ENCODE measurements at regions not wholly inside any gene's neighbourhood (a gene's known extent, or its start where the extent isn't known, plus 50 kb on each side); places are given as distances from the start of the nearest gene placed in this dataset.

DNA sequence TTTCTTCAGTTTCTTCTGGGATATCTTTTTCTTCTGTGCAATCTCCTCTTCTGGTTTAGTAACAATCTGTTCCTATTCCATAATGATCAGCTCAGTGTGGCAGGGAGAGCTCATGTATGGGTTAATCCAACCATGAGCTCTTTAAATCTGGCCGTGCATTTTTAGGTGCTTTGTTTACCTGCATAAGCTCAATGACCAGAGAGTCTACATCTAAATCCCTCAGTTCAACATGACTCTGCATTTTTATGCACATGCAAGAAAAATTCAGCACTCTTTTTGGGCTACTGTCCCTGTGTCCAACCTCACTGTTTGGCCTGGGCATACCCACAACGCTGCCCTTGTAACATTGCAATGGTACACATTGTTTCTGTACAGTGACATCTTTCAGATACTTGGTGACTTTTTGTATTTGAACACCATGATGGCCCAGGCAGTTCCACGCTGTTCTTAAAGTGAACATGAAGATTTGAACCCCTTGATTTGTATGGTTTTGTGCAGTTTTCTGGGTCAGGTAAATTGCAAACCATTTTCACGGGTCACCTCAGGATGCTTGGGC lies 243.3 kb upstream of the SRRM4 start:
- Histone ChIP-seq H3K9me3 (ENCODE audit: control insufficient read depth, insufficient read depth, low read depth, low read length) (no peaks in the 10 kb centered on the region), H3K27ac (ENCODE audit: low read depth, low read length) (no peak overlapping the region), H3K4me3 (ENCODE audit: low read depth, low read length) (no peak overlapping the region), H3K9ac (ENCODE audit: low read length) (no peak overlapping the region), H3K27me3 (ENCODE audit: control insufficient read depth, insufficient read depth, low read length) (no peaks in the 10 kb centered on the region; the same call in 1 of the 2 replicates), H3K36me3 (ENCODE audit: control insufficient read depth, insufficient read depth, low read length) (no peaks in the 10 kb centered on the region), H3K4me1 (ENCODE audit: control insufficient read depth, insufficient read depth, low read length) (no peaks in the 10 kb centered on the region)

DNA sequence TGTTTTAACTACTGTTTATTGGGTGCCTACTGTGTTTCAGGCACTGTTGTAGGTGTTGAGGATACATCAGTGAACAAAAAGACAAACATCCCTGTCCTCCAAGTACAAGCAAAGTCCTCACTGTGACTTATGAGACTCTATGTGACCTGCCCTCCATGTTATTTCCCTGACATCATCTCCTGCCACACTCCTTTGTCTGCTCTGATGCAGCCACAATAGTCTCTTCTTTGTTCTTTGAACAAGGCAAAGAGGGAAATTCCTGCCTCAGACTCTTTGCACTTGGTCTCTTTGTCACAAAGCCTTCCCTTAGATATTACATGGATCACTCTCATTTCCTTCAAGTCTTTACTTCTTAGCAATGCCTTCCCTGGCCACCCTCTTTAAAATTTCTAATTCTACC lies 240.1 kb upstream of the SRRM4 start:
- no peaks in the 10 kb centered on the region for H3K36me3 ChIP-seq (ENCODE audit: control insufficient read depth, insufficient read depth, low read length)
- H3K9ac ChIP-seq (ENCODE audit: low read length) = no peak overlapping the region
- no peaks in the 10 kb centered on the region; the same call in 1 of the 2 replicates for H3K27me3 ChIP-seq (ENCODE audit: control insufficient read depth, insufficient read depth, low read length)
- H3K4me1 ChIP-seq (ENCODE audit: control insufficient read depth, insufficient read depth, low read length) = no peaks in the 10 kb centered on the region
- no peak overlapping the region for H3K4me3 ChIP-seq (ENCODE audit: low read depth, low read length)
- H3K9me3 ChIP-seq (ENCODE audit: control insufficient read depth, insufficient read depth, low read depth, low read length) = no peaks in the 10 kb centered on the region
- no peak overlapping the region for H3K27ac ChIP-seq (ENCODE audit: low read depth, low read length)

DNA sequence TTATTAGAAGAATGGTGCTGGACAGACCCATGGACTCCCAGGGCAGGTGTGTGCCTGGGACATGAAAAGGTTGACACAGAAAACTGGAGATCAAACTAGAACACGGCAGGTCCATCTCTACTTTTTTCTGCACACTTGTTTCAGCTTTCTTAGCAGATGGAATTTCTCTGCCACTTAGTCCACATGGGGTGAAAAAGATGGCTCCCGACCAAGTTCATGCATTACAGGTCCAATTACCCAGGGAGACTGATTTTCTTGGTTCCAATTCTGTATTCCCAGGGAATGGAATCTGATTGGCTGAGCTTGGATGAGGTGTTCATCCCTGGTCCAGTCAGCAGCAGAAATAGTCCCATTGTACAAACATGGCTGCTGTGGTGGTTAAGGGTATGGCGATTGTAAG lies 238.9 kb upstream of the SRRM4 start:
- H3K4me3 ChIP-seq (ENCODE audit: low read depth, low read length) = no peak overlapping the region
- H3K4me1 ChIP-seq (ENCODE audit: control insufficient read depth, insufficient read depth, low read length) = no peaks in the 10 kb centered on the region
- no peak overlapping the region for H3K9ac ChIP-seq (ENCODE audit: low read length)
- H3K27me3 ChIP-seq (ENCODE audit: control insufficient read depth, insufficient read depth, low read length) = no peaks in the 10 kb centered on the region; the same call in 1 of the 2 replicates
- no peak overlapping the region for H3K27ac ChIP-seq (ENCODE audit: low read depth, low read length)
- H3K36me3 ChIP-seq (ENCODE audit: control insufficient read depth, insufficient read depth, low read length) = no peaks in the 10 kb centered on the region
- no peaks in the 10 kb centered on the region for H3K9me3 ChIP-seq (ENCODE audit: control insufficient read depth, insufficient read depth, low read depth, low read length)

DNA sequence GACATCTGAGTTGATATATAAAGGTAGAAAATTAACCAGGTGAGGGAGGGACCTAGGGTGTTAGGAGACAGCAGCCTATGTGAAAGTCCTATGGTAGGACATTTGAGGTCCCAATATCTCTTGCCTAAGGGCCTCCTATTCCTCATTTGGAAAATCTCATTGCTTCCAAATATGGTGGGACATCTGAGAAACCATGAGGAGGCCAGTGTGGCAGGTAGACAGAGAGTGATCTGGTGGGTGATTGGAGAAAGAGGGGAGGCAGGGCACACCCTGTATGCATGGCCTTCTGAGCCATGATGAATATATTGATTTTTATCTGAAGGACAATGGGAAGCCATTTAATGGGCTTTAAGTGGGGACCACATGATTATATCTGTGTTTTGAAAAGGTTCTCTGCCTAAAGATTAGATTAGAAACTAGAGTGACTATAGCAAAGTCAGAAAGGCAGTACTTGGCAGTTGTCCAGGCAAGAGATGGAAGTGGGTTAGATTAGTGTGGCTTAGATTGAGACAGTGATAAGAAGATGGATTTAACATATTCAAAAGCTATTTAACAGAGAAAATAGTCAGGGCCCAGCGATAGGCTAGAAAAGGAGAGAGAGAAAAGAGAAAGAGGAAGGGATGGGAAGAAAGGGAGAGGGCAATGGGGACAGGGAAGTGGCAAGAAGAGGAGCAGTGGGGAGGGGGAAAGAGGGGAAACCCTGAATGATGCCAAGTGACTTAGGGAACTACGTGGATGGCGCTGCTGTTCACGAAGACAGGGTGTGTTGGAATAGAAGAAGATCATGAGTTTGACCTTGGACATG lies 237.2 kb upstream of the SRRM4 start:
- no peak overlapping the region for H3K4me3 ChIP-seq (ENCODE audit: low read depth, low read length)
- no peaks in the 10 kb centered on the region for H3K36me3 ChIP-seq (ENCODE audit: control insufficient read depth, insufficient read depth, low read length)
- H3K27me3 ChIP-seq (ENCODE audit: control insufficient read depth, insufficient read depth, low read length) = no peaks in the 10 kb centered on the region
- no peaks in the 10 kb centered on the region for H3K9me3 ChIP-seq (ENCODE audit: control insufficient read depth, insufficient read depth, low read depth, low read length)
- H3K27ac ChIP-seq (ENCODE audit: low read depth, low read length) = no peak overlapping the region
- H3K4me1 ChIP-seq (ENCODE audit: control insufficient read depth, insufficient read depth, low read length) = no peaks in the 10 kb centered on the region
- H3K9ac ChIP-seq (ENCODE audit: low read length) = no peak overlapping the region

DNA sequence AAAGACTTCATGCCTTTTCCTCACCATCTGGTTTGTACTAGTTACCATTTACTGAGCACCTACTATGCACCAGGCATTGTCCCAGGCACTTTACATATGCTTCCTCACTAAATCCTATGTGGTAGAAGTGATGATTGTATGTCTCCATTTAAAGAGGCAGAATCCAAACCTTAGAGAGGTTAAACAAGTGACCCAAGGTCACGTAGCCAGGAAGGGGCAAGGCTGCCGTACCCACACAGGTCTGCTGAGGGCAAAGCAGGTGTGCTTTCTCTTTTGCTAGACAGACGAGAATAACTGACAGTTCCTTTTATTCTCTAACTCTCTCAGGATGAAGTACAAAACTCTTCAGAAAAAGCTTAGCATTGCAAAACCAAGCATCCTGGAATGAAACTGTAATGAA lies 235.2 kb upstream of the SRRM4 start:
- peaks cover 9% of the 10 kb centered on the region for H3K4me1 ChIP-seq (ENCODE audit: control insufficient read depth, insufficient read depth, low read length)

DNA sequence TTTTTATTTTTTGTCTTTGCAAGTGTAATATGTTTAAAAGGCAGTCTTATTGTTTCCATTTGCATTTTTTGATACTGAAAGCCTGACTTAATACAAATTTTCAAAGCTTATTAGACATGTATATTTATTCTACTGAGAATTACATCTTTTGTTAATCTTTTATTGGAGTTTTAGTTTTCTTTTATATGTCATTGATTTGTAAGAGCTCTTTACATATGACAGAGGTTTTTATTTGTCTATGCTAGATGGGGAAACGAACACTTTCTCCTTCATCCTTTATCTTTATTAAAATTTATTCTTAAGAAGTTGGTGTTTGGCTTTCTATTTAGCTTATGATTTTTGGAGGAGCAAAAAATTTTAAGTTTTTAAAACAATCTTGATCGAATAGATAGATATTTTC lies 234.4 kb upstream of the SRRM4 start:
- H3K36me3 ChIP-seq (ENCODE audit: control insufficient read depth, insufficient read depth, low read length) = no peaks in the 10 kb centered on the region
- H3K27ac ChIP-seq (ENCODE audit: low read depth, low read length) = no peak overlapping the region
- no peak overlapping the region for H3K9ac ChIP-seq (ENCODE audit: low read length)
- no peaks in the 10 kb centered on the region for H3K27me3 ChIP-seq (ENCODE audit: control insufficient read depth, insufficient read depth, low read length)
- no peak overlapping the region for H3K4me3 ChIP-seq (ENCODE audit: low read depth, low read length)
- H3K4me1 ChIP-seq (ENCODE audit: control insufficient read depth, insufficient read depth, low read length) = peaks cover 9% of the 10 kb centered on the region
- H3K9me3 ChIP-seq (ENCODE audit: control insufficient read depth, insufficient read depth, low read depth, low read length) = no peaks in the 10 kb centered on the region

More for the DNA sequence above, 235.2 kb upstream of the SRRM4 start:
- H3K27ac ChIP-seq (ENCODE audit: low read depth, low read length) = no peak overlapping the region
- H3K4me3 ChIP-seq (ENCODE audit: low read depth, low read length) = no peak overlapping the region
- no peaks in the 10 kb centered on the region for H3K27me3 ChIP-seq (ENCODE audit: control insufficient read depth, insufficient read depth, low read length)
- H3K9me3 ChIP-seq (ENCODE audit: control insufficient read depth, insufficient read depth, low read depth, low read length) = no peaks in the 10 kb centered on the region
- no peak overlapping the region for H3K9ac ChIP-seq (ENCODE audit: low read length)
- no peaks in the 10 kb centered on the region for H3K36me3 ChIP-seq (ENCODE audit: control insufficient read depth, insufficient read depth, low read length)

DNA sequence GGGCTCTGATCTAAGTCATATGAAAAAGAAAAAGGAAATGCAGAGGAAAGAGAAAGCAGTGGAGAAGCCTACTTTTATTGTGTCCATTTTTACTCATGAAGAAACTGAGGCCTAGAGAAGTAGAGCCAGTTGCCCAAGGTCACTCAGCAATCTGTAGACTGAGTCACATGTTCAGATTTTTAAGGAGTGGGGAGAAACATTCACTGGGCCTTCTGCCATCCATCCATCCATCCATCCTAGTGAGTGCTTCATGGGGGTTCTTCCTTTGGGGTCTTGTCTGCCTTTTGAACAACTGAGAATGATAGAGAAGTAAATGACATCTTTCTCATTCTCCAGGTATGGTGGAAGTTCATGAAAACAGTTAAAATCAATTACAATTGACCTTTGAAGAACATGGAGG lies 233.6 kb upstream of the SRRM4 start:
- H3K4me1 ChIP-seq (ENCODE audit: control insufficient read depth, insufficient read depth, low read length) = peaks cover 9% of the 10 kb centered on the region
- H3K27me3 ChIP-seq (ENCODE audit: control insufficient read depth, insufficient read depth, low read length) = no peaks in the 10 kb centered on the region
- no peaks in the 10 kb centered on the region for H3K36me3 ChIP-seq (ENCODE audit: control insufficient read depth, insufficient read depth, low read length)
- H3K4me3 ChIP-seq (ENCODE audit: low read depth, low read length) = no peak overlapping the region
- no peaks in the 10 kb centered on the region for H3K9me3 ChIP-seq (ENCODE audit: control insufficient read depth, insufficient read depth, low read depth, low read length)
- no peak overlapping the region for H3K9ac ChIP-seq (ENCODE audit: low read length)
- no peak overlapping the region for H3K27ac ChIP-seq (ENCODE audit: low read depth, low read length)

DNA sequence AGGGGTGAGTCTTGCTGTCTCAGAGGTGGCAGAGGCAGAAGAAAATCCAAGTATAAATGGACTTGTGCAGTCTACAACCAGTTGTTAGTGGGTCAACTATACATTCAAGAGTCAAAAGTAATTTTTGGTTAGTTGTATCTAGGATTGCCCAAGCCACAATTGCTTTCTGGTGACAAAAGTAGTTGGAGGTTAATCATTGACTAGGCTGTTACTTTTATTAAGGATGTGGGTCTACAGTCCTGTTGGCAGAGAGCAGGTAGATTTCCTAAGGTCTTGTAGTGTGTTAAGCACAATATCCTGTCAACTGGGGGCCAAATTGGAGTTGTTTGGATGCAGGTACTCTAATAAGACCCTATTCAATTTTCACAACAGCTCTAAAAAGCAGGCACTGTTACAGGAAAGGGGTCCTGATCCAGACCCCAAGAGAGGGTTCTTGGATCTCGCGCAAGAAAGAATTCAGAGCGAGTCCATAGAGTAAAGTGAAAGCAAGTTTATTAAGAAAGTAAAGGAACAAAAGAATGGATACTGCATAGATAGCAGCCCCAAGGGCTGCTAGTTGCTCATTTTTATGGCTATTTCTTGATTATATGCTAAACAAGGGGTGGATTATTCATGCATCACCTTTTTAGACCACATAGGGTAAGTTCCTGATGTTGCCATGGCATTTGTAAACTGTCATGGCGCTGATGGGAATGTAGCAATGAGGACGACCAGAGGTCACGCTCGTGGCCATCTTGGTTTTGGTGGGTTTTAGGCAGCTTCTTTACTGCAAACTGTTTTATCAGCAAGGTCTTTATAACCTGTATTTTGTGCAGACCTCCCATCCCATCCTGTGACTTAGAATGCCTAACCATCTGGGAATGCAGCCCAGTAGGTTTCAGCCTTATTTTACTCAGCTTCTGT lies 232.6 kb upstream of the SRRM4 start:
- H3K27ac ChIP-seq (ENCODE audit: low read depth, low read length) = no peak overlapping the region
- no peaks in the 10 kb centered on the region for H3K27me3 ChIP-seq (ENCODE audit: control insufficient read depth, insufficient read depth, low read length)
- no peak overlapping the region for H3K4me3 ChIP-seq (ENCODE audit: low read depth, low read length)
- no peaks in the 10 kb centered on the region for H3K36me3 ChIP-seq (ENCODE audit: control insufficient read depth, insufficient read depth, low read length)
- no peak overlapping the region for H3K9ac ChIP-seq (ENCODE audit: low read length)
- H3K4me1 ChIP-seq (ENCODE audit: control insufficient read depth, insufficient read depth, low read length) = peaks cover 9% of the 10 kb centered on the region
- no peaks in the 10 kb centered on the region for H3K9me3 ChIP-seq (ENCODE audit: control insufficient read depth, insufficient read depth, low read depth, low read length)

DNA sequence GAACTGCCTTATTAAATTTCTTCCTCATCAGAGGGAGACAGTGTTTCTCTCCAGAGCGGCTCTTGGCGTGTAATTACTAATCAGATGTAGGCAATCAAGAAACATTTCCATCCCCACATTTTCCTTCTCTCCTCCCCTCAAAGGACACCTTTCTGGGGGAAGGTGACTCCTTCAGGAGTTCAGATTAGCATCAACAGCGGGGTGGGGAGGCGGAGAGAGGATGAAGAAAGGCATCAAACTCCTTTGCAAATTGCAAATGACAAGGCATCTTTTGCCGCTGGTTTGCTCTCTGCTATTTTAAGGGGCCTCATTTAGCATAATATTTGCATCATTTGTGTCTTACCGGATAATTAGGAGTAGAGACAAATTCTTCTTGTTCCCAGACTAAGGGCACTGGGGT lies 231.7 kb upstream of the SRRM4 start:
- Histone ChIP-seq H3K4me3 (ENCODE audit: low read depth, low read length) (no peak overlapping the region), H3K9me3 (ENCODE audit: control insufficient read depth, insufficient read depth, low read depth, low read length) (no peaks in the 10 kb centered on the region), H3K27ac (ENCODE audit: low read depth, low read length) (no peak overlapping the region), H3K4me1 (ENCODE audit: control insufficient read depth, insufficient read depth, low read length) (peaks cover 9% of the 10 kb centered on the region), H3K27me3 (ENCODE audit: control insufficient read depth, insufficient read depth, low read length) (no peaks in the 10 kb centered on the region), H3K9ac (ENCODE audit: low read length) (no peak overlapping the region), H3K36me3 (ENCODE audit: control insufficient read depth, insufficient read depth, low read length) (no peaks in the 10 kb centered on the region)

DNA sequence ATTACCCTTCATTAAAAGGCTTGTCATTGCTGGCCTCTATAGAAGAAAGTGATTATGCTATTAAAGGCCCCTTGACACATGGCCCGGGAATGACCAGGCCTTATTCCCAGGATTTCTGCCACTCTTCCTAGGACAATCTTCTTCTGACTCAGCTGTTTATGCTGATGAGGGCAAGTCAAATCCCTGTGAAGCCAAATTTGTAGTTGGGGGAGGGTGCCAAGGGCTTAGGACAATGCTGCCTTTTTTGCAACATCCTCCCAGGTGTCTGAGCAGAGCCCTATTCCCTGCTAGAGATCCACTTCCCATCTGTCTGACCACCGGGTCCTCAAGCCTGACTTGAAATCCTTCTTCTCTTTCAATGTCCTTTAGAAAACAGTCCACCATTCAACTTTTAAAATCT lies 230.7 kb upstream of the SRRM4 start:
- Histone ChIP-seq H3K4me3 (ENCODE audit: low read depth, low read length) (no peak overlapping the region), H3K27me3 (ENCODE audit: control insufficient read depth, insufficient read depth, low read length) (no peaks in the 10 kb centered on the region), H3K36me3 (ENCODE audit: control insufficient read depth, insufficient read depth, low read length) (no peaks in the 10 kb centered on the region), H3K4me1 (ENCODE audit: control insufficient read depth, insufficient read depth, low read length) (peaks cover 9% of the 10 kb centered on the region), H3K9me3 (ENCODE audit: control insufficient read depth, insufficient read depth, low read depth, low read length) (no peaks in the 10 kb centered on the region), H3K27ac (ENCODE audit: low read depth, low read length) (no peak overlapping the region), H3K9ac (ENCODE audit: low read length) (no peak overlapping the region)

DNA sequence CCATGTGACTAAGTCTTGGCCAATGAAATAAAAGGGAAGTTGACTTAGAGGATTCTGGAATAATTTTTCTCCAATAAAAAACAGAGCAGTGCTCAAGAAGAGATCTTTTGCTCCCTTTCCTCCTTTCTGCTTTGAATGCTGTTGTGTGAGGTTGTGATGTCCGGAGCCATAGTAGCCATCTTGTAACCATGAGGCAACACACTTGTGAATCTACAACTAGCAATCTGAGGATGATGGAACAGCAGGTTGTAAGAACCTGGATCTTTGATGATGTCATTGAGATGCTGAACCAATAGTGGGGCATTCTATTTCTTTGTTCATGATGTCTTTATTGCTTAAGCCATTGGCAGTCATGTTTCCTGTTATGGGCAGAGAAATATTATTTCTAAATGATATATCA lies 230.0 kb upstream of the SRRM4 start:
- H3K9me3 ChIP-seq (ENCODE audit: control insufficient read depth, insufficient read depth, low read depth, low read length) = no peaks in the 10 kb centered on the region
- H3K27ac ChIP-seq (ENCODE audit: low read depth, low read length) = no peak overlapping the region
- H3K36me3 ChIP-seq (ENCODE audit: control insufficient read depth, insufficient read depth, low read length) = no peaks in the 10 kb centered on the region
- H3K4me1 ChIP-seq (ENCODE audit: control insufficient read depth, insufficient read depth, low read length) = peaks cover 9% of the 10 kb centered on the region
- H3K4me3 ChIP-seq (ENCODE audit: low read depth, low read length) = no peak overlapping the region
- no peak overlapping the region for H3K9ac ChIP-seq (ENCODE audit: low read length)
- no peaks in the 10 kb centered on the region for H3K27me3 ChIP-seq (ENCODE audit: control insufficient read depth, insufficient read depth, low read length)
